SK-N-SH treated with all-trans-retinoic acid at 6 μM for 48 hours (cell line): ENCODE measurements at regions not wholly inside any gene's neighbourhood (a gene's known extent, or its start where the extent isn't known, plus 50 kb on each side); places are given as distances from the start of the nearest gene placed in this dataset.

Experiments used
- ATAC-seq: fragments of 200-7000 bp; cut with Tn5 transposase; 3 replicates; pipeline ENCODE4 v1.9.1; 2020; ENCODE audit warnings: mild to moderate bottlenecking, moderate library complexity
- ARNTL ChIP-seq: fragments of 450-650 bp; formaldehyde crosslinking; IDR thresholded peaks from 2 replicates; pipeline ENCODE4 v1.5.0; 2020; ENCODE audit warnings: low read depth, mild to moderate bottlenecking, moderate library complexity, borderline replicate concordance
- BACH2 ChIP-seq: fragments of 250-450 bp; sonication (Bioruptor Pico); IDR thresholded peaks from 2 replicates; pipeline ENCODE4 v1.9.0; 2021; ENCODE audit warnings: mild to moderate bottlenecking, borderline replicate concordance
- CSDC2 ChIP-seq: fragments of 250-450 bp; sonication (Bioruptor Pico); IDR thresholded peaks from 2 replicates; pipeline ENCODE4 v1.5.0; 2020; ENCODE audit warnings: mild to moderate bottlenecking, moderate library complexity
- ESRRG ChIP-seq: fragments of 250-450 bp; sonication (Bioruptor Pico); IDR thresholded peaks from 2 replicates; pipeline ENCODE4 v1.6.1; 2021; ENCODE audit warnings: mild to moderate bottlenecking
- GLIS3 ChIP-seq: fragments of 250-450 bp; sonication (Bioruptor Pico); IDR thresholded peaks from 2 replicates; pipeline ENCODE4 v1.5.0; 2020; ENCODE audit warnings: mild to moderate bottlenecking, moderate library complexity
- ISL1 ChIP-seq: fragments of 250-450 bp; sonication (Bioruptor Pico); IDR thresholded peaks from 2 replicates; pipeline ENCODE4 v2.1.2; 2022; ENCODE audit warnings: mild to moderate bottlenecking, moderate library complexity
- OSR1 ChIP-seq: fragments of 250-450 bp; sonication (Bioruptor Pico); IDR thresholded peaks from 2 replicates; pipeline ENCODE4 v1.8.0; 2022; ENCODE audit warnings: moderate library complexity, mild to moderate bottlenecking, inconsistent platforms
- RARB ChIP-seq: fragments of 250-450 bp; sonication (Bioruptor Pico); IDR thresholded peaks from 2 replicates; pipeline ENCODE4 v1.8.0; 2021; ENCODE audit warnings: mild to moderate bottlenecking, moderate library complexity
- SNAI2 ChIP-seq: fragments of 250-450 bp; sonication (Bioruptor Pico); IDR thresholded peaks from 2 replicates; pipeline ENCODE4 v1.5.0; 2020; ENCODE audit warnings: mild to moderate bottlenecking, moderate library complexity
- TCF4 ChIP-seq: fragments of 250-450 bp; sonication (Bioruptor Pico); IDR thresholded peaks from 2 replicates; pipeline ENCODE4 v1.8.0; 2021; ENCODE audit warnings: mild to moderate bottlenecking, moderate library complexity, borderline replicate concordance
- TOX ChIP-seq: fragments of 250-450 bp; sonication (Bioruptor Pico); IDR thresholded peaks from 2 replicates; pipeline ENCODE4 v1.8.0; 2021; ENCODE audit warnings: mild to moderate bottlenecking, moderate library complexity, borderline replicate concordance
- ZC3H10 ChIP-seq: fragments of 250-450 bp; sonication (Bioruptor Pico); IDR thresholded peaks from 2 replicates; pipeline ENCODE4 v1.5.1; 2021; ENCODE audit warnings: mild to moderate bottlenecking, moderate library complexity
- ZFP3 ChIP-seq: fragments of 250-450 bp; sonication (Bioruptor Pico); IDR thresholded peaks from 2 replicates; pipeline ENCODE4 v1.5.0; 2020; ENCODE audit warnings: mild to moderate bottlenecking, moderate library complexity
- ZFP30 ChIP-seq: fragments of 450-650 bp; formaldehyde crosslinking; IDR thresholded peaks from 2 replicates; pipeline ENCODE4 v1.5.0; 2022; ENCODE audit warnings: mild to moderate bottlenecking, moderate library complexity
- ZNF565 ChIP-seq: fragments of 450-650 bp; formaldehyde crosslinking; conservative IDR thresholded peaks from 2 replicates; pipeline ENCODE4 v1.5.0; 2020; ENCODE audit warnings: low read depth, mild to moderate bottlenecking, moderate library complexity
- ZNF70 ChIP-seq: fragments of 450-650 bp; formaldehyde crosslinking; IDR thresholded peaks from 2 replicates; pipeline ENCODE4 v1.5.0; 2020; ENCODE audit warnings: mild to moderate bottlenecking, moderate library complexity
- ZNF8 ChIP-seq: fragments of 450-650 bp; formaldehyde crosslinking; IDR thresholded peaks from 2 replicates; pipeline ENCODE4 v1.5.0; 2020; ENCODE audit warnings: mild to moderate bottlenecking, moderate library complexity
- TF ChIP-seq, protein P1 (sequence below): fragments of 250-450 bp; sonication (Bioruptor Pico); IDR thresholded peaks from 2 replicates; pipeline ENCODE4 v1.8.0; 2020; ENCODE audit warnings: mild to moderate bottlenecking, moderate library complexity, borderline replicate concordance
- TF ChIP-seq, protein P2 (sequence below): fragments of 250-450 bp; sonication (Bioruptor Pico); IDR thresholded peaks from 2 replicates; pipeline ENCODE4 v1.5.1; 2021; ENCODE audit warnings: mild to moderate bottlenecking, moderate library complexity
- TF ChIP-seq, protein P3 (sequence below): fragments of 250-450 bp; sonication (Bioruptor Pico); IDR thresholded peaks from 2 replicates; pipeline ENCODE4 v1.8.0; 2021; ENCODE audit warnings: low read depth, mild to moderate bottlenecking, moderate library complexity, borderline replicate concordance
- TF ChIP-seq, protein P4 (sequence below): fragments of 250-450 bp; sonication (Bioruptor Pico); IDR thresholded peaks from 2 replicates; pipeline ENCODE4 v1.5.1; 2020; ENCODE audit warnings: low read depth, mild to moderate bottlenecking, moderate library complexity

DNA sequence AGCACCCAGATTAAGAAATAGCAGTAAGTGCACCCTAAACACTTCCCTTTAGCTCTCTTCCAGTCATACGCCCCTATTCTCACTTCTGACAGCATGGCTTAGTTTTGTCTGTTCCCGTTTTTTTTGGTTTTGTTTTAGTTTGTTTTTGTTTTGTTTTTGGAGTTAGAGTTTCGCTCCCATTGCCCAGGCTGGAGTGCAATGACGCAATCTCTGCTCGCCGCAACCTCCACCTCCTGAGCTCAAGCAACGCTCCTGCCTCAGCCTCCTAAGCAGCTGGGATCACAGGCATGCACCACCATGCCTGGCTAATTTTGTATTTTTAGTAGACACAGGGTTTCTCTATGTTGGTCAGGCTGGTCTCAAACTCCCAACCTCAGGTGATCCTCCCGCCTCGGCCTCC lies 2067.7 kb downstream of the SUCLG1 start:
- no peak for ATAC-seq
- TF ChIP-seq CSDC2 = no peak
- TF ChIP-seq ISL1 = no peak
- TF ChIP-seq ZNF8 (CRISPR knock-in tag) = no peak
- TF ChIP-seq, protein P1, sequence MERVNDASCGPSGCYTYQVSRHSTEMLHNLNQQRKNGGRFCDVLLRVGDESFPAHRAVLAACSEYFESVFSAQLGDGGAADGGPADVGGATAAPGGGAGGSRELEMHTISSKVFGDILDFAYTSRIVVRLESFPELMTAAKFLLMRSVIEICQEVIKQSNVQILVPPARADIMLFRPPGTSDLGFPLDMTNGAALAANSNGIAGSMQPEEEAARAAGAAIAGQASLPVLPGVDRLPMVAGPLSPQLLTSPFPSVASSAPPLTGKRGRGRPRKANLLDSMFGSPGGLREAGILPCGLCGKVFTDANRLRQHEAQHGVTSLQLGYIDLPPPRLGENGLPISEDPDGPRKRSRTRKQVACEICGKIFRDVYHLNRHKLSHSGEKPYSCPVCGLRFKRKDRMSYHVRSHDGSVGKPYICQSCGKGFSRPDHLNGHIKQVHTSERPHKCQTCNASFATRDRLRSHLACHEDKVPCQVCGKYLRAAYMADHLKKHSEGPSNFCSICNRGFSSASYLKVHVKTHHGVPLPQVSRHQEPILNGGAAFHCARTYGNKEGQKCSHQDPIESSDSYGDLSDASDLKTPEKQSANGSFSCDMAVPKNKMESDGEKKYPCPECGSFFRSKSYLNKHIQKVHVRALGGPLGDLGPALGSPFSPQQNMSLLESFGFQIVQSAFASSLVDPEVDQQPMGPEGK (CRISPR knock-in tag) = no peak
- TF ChIP-seq TCF4 (CRISPR knock-in tag) = no peak
- TF ChIP-seq BACH2 = no peak
- no peak for TF ChIP-seq GLIS3
- no peak for TF ChIP-seq RARB
- no peak for TF ChIP-seq SNAI2 (CRISPR knock-in tag)

DNA sequence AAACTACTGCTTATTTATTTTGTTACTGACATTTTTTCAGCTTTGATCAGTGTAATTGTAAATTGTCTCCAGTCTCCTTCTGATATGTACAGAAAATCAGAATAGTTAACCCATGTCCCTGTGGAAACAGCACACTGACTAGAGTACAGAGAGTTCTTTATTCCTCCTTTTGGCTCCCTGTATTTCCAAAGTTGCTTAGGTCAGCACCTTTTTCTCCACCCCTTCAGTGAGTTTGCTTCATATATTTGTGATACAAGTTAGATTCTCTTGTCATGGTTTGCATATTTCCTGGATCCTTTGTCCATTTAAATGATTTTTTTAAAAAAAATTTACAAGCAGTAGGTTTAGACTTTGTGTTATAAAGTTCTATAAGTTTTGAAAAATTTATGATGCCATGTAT lies 2051.1 kb upstream of the LRRTM1 start:
- ATAC-seq = no peak

DNA sequence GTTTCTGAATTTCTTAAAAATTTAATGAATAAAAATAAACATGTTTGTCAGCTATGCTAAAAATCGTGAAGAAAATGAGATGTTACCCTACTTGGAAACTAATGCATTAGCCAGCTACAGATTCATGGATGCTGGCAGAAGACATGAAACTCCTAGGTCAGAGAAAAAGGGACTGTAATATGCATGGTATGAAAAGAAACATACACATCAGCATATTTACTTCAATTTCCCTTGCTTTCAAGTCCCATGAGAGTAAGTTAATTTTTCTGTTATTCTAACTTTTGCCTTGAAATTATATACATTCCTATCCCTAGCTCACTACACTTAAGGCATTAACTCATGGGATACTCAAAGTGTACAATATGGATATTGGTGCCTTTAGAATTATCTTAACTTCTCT lies 2041.4 kb upstream of the LRRTM1 start:
- no peak for ATAC-seq

More for the DNA sequence above, 2051.1 kb upstream of the LRRTM1 start:
- TF ChIP-seq ZC3H10 (CRISPR knock-in tag) = no peak
- no peak for TF ChIP-seq GLIS3
- TF ChIP-seq ZFP3 (CRISPR knock-in tag) = no peak
- TF ChIP-seq, protein P2, sequence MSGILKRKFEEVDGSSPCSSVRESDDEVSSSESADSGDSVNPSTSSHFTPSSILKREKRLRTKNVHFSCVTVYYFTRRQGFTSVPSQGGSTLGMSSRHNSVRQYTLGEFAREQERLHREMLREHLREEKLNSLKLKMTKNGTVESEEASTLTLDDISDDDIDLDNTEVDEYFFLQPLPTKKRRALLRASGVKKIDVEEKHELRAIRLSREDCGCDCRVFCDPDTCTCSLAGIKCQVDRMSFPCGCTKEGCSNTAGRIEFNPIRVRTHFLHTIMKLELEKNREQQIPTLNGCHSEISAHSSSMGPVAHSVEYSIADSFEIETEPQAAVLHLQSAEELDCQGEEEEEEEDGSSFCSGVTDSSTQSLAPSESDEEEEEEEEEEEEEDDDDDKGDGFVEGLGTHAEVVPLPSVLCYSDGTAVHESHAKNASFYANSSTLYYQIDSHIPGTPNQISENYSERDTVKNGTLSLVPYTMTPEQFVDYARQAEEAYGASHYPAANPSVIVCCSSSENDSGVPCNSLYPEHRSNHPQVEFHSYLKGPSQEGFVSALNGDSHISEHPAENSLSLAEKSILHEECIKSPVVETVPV (CRISPR knock-in tag) = no peak
- TF ChIP-seq, protein P3, sequence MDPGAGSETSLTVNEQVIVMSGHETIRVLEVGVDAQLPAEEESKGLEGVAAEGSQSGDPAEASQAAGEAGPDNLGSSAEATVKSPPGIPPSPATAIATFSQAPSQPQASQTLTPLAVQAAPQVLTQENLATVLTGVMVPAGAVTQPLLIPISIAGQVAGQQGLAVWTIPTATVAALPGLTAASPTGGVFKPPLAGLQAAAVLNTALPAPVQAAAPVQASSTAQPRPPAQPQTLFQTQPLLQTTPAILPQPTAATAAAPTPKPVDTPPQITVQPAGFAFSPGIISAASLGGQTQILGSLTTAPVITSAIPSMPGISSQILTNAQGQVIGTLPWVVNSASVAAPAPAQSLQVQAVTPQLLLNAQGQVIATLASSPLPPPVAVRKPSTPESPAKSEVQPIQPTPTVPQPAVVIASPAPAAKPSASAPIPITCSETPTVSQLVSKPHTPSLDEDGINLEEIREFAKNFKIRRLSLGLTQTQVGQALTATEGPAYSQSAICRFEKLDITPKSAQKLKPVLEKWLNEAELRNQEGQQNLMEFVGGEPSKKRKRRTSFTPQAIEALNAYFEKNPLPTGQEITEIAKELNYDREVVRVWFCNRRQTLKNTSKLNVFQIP (CRISPR knock-in tag) = no peak
- TF ChIP-seq, protein P1 (CRISPR knock-in tag) = no peak
- no peak for TF ChIP-seq ZNF70 (CRISPR knock-in tag)
- no peak for TF ChIP-seq CSDC2
- TF ChIP-seq TOX (CRISPR knock-in tag) = no peak
- TF ChIP-seq ZNF565 (CRISPR knock-in tag) = no peak
- TF ChIP-seq, all 23 proteins: peak for 0

More for the DNA sequence above, 2041.4 kb upstream of the LRRTM1 start:
- TF ChIP-seq ZNF565 (CRISPR knock-in tag) (no peak), TOX (CRISPR knock-in tag) (no peak), ARNTL (CRISPR knock-in tag) (no peak), OSR1 (CRISPR knock-in tag) (no peak), GLIS3 (no peak), RARB (no peak), ZC3H10 (CRISPR knock-in tag) (no peak), ESRRG (CRISPR knock-in tag) (no peak), ZNF8 (CRISPR knock-in tag) (no peak), ZFP3 (CRISPR knock-in tag) (no peak), ZFP30 (no peak), SNAI2 (CRISPR knock-in tag) (no peak), ZNF70 (CRISPR knock-in tag) (no peak), TCF4 (CRISPR knock-in tag) (no peak)
- TF ChIP-seq, protein P3 (CRISPR knock-in tag) = no peak
- TF ChIP-seq, protein P4, sequence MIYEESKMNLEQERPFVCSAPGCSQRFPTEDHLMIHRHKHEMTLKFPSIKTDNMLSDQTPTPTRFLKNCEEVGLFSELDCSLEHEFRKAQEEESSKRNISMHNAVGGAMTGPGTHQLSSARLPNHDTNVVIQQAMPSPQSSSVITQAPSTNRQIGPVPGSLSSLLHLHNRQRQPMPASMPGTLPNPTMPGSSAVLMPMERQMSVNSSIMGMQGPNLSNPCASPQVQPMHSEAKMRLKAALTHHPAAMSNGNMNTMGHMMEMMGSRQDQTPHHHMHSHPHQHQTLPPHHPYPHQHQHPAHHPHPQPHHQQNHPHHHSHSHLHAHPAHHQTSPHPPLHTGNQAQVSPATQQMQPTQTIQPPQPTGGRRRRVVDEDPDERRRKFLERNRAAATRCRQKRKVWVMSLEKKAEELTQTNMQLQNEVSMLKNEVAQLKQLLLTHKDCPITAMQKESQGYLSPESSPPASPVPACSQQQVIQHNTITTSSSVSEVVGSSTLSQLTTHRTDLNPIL = no peak
- TF ChIP-seq, protein P2 (CRISPR knock-in tag) = no peak
